HG02610 (cell line): ENCODE measurements at regions not wholly inside any gene's neighbourhood (a gene's known extent, or its start where the extent isn't known, plus 50 kb on each side); places are given as distances from the start of the nearest gene placed in this dataset.
"Not testable (repeated sequence)": the region's sequence is repeated elsewhere in the genome, so short reads cannot be mapped to it uniquely, and the experiment has no call there.

Experiments used
- ATAC-seq: cut with Tn5 transposase; IDR thresholded peaks from one replicate; pipeline ENCODE4 v1.9.1; 2021; ENCODE audit warnings: mild to moderate bottlenecking, moderate library complexity; ENCODE audit not compliant: unreplicated experiment

GRCh38 chr13:58714016-58714415 is 1082.5 kb downstream of the PCDH17 start:
- ATAC-seq, result not testable (repeated sequence)

GRCh38 chr13:58721273-58721672 is 1089.7 kb downstream of the PCDH17 start:
- ATAC-seq, result no peak

- ATAC-seq, result no peak
Observed at GRCh38 chr13:58728126-58728525, 1096.6 kb downstream of the PCDH17 start.

- ATAC-seq, result no peak
Observed at GRCh38 chr13:58729361-58729760, 1097.8 kb downstream of the PCDH17 start.

GRCh38 chr13:58744686-58745085 is 1113.1 kb downstream of the PCDH17 start:
- no peak for ATAC-seq

GRCh38 chr13:58767566-58767965 is 1136.0 kb downstream of the PCDH17 start:
- no peak for ATAC-seq

- ATAC-seq, result no peak
Observed at GRCh38 chr13:58773280-58773859, 1141.8 kb downstream of the PCDH17 start.

GRCh38 chr13:58782736-58783135 is 1151.2 kb downstream of the PCDH17 start:
- ATAC-seq, result no peak

- no peak for ATAC-seq
Observed at GRCh38 chr13:58792854-58793253, 1161.3 kb downstream of the PCDH17 start.

- ATAC-seq, result no peak
Observed at GRCh38 chr13:58795715-58796114, 1164.2 kb downstream of the PCDH17 start.

GRCh38 chr13:58804832-58805231 is 1173.3 kb downstream of the PCDH17 start:
- no peak for ATAC-seq

GRCh38 chr13:58806401-58806800 is 1174.9 kb downstream of the PCDH17 start:
- no peak for ATAC-seq

GRCh38 chr13:58823701-58824100 is 1192.2 kb downstream of the PCDH17 start:
- no peak for ATAC-seq

- no peak for ATAC-seq
Observed at GRCh38 chr13:58827904-58828303, 1196.4 kb downstream of the PCDH17 start.

- ATAC-seq, result no peak
Observed at GRCh38 chr13:58830841-58831240, 1199.3 kb downstream of the PCDH17 start.

- ATAC-seq, result no peak
Observed at GRCh38 chr13:58838615-58839014, 1207.1 kb downstream of the PCDH17 start.

- ATAC-seq, result no peak
Observed at GRCh38 chr13:58843071-58843470, 1211.5 kb downstream of the PCDH17 start.

- ATAC-seq, result no peak
Observed at GRCh38 chr13:58843567-58843966, 1212.0 kb downstream of the PCDH17 start.

- no peak for ATAC-seq
Observed at GRCh38 chr13:58850161-58850560, 1218.6 kb downstream of the PCDH17 start.

- no peak for ATAC-seq
Observed at GRCh38 chr13:58852076-58852475, 1220.5 kb downstream of the PCDH17 start.

- no peak for ATAC-seq
Observed at GRCh38 chr13:58855283-58855682, 1223.7 kb downstream of the PCDH17 start.

- no peak for ATAC-seq
Observed at GRCh38 chr13:58858870-58859371, 1227.4 kb downstream of the PCDH17 start.

GRCh38 chr13:58865286-58865685 is 1233.7 kb downstream of the PCDH17 start:
- no peak for ATAC-seq
